Mammary epithelial cell (primary cell): ENCODE measurements at regions not wholly inside any gene's neighbourhood (a gene's known extent, or its start where the extent isn't known, plus 50 kb on each side); places are given as distances from the start of the nearest gene placed in this dataset.

ENCODE experiments used
- EZH2 ChIP-seq: IDR thresholded peaks from 2 replicates; pipeline ENCODE4 v1.6.1; 2012; ENCODE audit warnings: low read length, inconsistent platforms, borderline replicate concordance
- TF ChIP-seq, protein P1 (sequence below), 2 donors: IDR thresholded peaks in 1 of 2; conservative IDR thresholded peaks in 1 of 2; 2 replicates each; pipeline ENCODE4 v1.5.1; 2011 to 2012; ENCODE audit warnings: inconsistent platforms in 2 of 2, low read length in 2 of 2, mild to moderate bottlenecking in 2 of 2, control low read depth in 1 of 2, low read depth in 1 of 2; ENCODE audit not compliant: insufficient read depth in 1 of 2; ENCODE audit errors: extremely low read depth in 1 of 2

DNA sequence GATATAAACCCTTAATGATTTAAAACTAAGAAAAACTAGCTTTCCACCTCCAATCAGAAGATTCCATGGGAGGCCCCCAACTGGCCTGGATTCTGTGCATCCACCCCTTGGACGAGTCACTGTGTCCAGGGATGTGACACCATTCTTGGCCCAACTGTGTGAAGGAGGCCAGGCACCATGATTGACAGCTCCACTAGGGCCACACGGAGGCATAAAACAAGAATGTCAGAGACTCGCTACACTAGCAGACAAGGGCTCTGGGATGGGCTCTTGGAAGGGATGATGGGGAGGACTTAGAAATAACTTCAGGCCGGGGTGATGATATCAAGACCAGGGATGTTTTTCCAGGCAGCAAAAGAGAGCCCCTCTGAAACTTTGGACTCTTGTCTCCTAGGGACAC is 117.8 kb upstream of the GNAO1 start:
- TF ChIP-seq, protein P1, sequence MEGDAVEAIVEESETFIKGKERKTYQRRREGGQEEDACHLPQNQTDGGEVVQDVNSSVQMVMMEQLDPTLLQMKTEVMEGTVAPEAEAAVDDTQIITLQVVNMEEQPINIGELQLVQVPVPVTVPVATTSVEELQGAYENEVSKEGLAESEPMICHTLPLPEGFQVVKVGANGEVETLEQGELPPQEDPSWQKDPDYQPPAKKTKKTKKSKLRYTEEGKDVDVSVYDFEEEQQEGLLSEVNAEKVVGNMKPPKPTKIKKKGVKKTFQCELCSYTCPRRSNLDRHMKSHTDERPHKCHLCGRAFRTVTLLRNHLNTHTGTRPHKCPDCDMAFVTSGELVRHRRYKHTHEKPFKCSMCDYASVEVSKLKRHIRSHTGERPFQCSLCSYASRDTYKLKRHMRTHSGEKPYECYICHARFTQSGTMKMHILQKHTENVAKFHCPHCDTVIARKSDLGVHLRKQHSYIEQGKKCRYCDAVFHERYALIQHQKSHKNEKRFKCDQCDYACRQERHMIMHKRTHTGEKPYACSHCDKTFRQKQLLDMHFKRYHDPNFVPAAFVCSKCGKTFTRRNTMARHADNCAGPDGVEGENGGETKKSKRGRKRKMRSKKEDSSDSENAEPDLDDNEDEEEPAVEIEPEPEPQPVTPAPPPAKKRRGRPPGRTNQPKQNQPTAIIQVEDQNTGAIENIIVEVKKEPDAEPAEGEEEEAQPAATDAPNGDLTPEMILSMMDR (conservative IDR thresholded peaks at IDR 0.05 in 1 of 2, IDR thresholded peaks at IDR 0.05 in 1 of 2; ENCODE audit: extremely low read depth in 1 of 2, insufficient read depth in 1 of 2, low read depth in 1 of 2, low read length in 2 of 2), result no peak
- no peak for TF ChIP-seq EZH2
